Astrocyte of the cerebellum (primary cell): ENCODE measurements at regions not wholly inside any gene's neighbourhood (a gene's known extent, or its start where the extent isn't known, plus 50 kb on each side); places are given as distances from the start of the nearest gene placed in this dataset.
"Not testable (repeated sequence)": the region's sequence is repeated elsewhere in the genome, so short reads cannot be mapped to it uniquely, and the experiment has no call there.

ENCODE experiments used
- DNase-seq: peaks from one replicate; pipeline ENCODE4 v3.0.0-alpha.2; 2011; ENCODE audit warnings: low read depth
- H3K4me3 ChIP-seq: 2 replicates; pipeline ENCODE4 v1.5.1; 2011; ENCODE audit warnings: mild to moderate bottlenecking, low read depth, low read length, moderate library complexity
- in situ Hi-C: cut with HindIII; loops from 2 replicates; pipeline ENCODE4 v1.10.0; 2017; ENCODE audit warnings: low sequenced_read_pairs
- TF ChIP-seq, protein P1 (sequence below): IDR thresholded peaks from 2 replicates; pipeline ENCODE4 v1.5.1; 2012; ENCODE audit warnings: low read length, low read depth, moderate library complexity, mild to moderate bottlenecking; ENCODE audit errors: missing control alignments

DNA sequence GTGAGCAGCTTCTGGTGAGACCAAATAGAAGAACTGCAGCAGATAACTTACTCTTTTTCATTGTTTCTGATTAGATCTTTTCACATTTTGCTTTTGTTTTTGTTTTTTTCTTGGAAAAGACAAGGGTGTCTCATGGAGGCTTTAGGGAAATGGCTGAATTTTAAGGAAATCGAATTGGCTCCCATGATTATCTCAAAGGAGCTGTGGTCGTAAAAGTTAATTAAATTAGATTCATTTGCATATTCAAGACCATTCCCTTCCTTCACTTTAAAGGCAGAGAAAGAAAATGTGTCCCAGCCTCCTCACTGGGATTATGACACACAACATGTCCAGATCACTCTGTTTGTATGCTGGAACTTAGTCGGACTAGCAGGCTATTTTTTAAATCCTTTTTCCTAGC, 106.4 kb upstream of the MDM1 start:
- TF ChIP-seq, protein P1, sequence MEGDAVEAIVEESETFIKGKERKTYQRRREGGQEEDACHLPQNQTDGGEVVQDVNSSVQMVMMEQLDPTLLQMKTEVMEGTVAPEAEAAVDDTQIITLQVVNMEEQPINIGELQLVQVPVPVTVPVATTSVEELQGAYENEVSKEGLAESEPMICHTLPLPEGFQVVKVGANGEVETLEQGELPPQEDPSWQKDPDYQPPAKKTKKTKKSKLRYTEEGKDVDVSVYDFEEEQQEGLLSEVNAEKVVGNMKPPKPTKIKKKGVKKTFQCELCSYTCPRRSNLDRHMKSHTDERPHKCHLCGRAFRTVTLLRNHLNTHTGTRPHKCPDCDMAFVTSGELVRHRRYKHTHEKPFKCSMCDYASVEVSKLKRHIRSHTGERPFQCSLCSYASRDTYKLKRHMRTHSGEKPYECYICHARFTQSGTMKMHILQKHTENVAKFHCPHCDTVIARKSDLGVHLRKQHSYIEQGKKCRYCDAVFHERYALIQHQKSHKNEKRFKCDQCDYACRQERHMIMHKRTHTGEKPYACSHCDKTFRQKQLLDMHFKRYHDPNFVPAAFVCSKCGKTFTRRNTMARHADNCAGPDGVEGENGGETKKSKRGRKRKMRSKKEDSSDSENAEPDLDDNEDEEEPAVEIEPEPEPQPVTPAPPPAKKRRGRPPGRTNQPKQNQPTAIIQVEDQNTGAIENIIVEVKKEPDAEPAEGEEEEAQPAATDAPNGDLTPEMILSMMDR = no peak
- no peak overlapping the region for H3K4me3 ChIP-seq
- in situ Hi-C loops = loop anchor here (5.0 kb wide), 2 partner anchors 76 to 89 kb away; no protein-coding TSS in a partner anchor
- no peak for DNase-seq

DNA sequence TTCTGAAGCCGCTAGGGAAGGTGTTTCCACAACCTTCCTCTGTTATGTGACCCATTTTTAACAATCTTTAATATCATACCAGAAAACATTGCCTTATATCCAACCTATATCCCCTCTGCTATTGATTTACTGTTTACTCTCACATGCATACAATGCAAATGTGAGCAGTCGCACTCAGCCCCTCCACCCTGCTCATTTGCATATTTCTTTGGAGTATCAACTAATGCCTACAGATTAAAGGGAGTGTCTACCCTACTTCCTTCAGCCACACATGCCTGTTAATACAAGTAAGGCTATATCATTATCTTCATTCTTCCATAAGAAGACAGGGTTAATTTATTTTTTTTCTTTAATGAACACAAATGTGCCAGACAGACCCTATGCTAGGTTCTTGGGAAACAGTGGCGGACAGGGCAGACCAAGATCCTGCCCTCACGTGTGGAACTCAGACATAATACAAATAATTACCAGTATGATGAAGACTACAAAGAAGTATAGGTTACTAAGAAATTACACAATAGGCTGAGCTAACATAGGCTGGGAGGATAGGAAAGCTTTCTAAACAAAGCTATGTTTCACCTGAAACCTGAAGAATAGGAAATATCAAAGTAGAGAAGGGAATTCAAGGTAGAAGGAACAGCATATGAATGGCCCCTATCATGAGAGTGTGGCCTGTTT, 107.3 kb upstream of the MDM1 start:
- in situ Hi-C loops = loop anchor here (5.0 kb wide), 2 partner anchors 77 to 88 kb away; no protein-coding TSS in a partner anchor
- no peak for DNase-seq

DNA sequence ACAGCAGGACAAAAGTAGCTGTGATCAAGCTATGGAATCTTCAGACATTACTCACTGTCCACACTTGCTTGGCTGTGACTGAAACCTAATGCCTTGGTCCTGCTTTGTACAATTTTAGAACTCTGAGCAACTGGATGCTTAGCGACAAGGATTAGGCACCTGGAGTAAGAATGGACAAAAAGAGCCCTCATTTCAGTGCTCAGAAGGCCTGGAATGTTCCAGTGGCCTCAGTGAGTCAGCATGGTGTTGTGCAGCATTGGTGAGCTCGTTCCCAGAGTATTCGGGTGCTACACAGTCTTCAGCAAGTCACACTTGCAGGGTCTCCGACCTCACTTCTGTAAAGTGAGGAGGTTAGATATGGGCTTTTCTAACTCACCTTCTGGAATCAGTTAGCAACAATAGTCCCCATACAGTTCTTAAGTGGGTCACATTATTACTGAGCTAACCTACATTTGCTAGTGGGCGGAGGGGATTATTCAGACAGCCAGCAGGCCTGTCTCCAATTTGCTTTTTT, 108.0 kb upstream of the MDM1 start:
- TF ChIP-seq, protein P1 = no peak
- H3K4me3 ChIP-seq = no peak overlapping the region
- in situ Hi-C loops = no loop called here
- DNase-seq = no peak

More for the DNA sequence above, 107.3 kb upstream of the MDM1 start:
- H3K4me3 ChIP-seq = no peak overlapping the region
- TF ChIP-seq, protein P1 = no peak

DNA sequence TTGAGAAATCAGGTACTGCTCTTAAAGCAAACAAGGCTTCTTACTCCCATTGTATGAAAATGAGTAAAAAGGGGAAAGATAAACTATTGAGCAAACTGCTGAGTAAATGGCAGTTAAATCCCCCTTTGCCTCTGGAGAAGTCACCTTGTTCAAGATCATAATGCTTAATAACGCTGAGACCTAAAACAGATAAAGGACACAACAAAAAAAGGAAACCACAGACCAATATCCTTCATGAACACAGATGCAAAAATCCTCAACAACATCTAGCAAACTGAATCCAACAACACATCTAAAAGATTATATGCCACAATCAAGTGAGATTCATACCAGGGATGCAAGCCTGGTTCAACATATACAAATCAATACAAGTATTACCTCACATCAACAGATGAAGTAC, 109.0 kb upstream of the MDM1 start:
- DNase-seq = no peak
- no peak overlapping the region for H3K4me3 ChIP-seq
- in situ Hi-C loops = no loop called here
- TF ChIP-seq, protein P1 = no peak

DNA sequence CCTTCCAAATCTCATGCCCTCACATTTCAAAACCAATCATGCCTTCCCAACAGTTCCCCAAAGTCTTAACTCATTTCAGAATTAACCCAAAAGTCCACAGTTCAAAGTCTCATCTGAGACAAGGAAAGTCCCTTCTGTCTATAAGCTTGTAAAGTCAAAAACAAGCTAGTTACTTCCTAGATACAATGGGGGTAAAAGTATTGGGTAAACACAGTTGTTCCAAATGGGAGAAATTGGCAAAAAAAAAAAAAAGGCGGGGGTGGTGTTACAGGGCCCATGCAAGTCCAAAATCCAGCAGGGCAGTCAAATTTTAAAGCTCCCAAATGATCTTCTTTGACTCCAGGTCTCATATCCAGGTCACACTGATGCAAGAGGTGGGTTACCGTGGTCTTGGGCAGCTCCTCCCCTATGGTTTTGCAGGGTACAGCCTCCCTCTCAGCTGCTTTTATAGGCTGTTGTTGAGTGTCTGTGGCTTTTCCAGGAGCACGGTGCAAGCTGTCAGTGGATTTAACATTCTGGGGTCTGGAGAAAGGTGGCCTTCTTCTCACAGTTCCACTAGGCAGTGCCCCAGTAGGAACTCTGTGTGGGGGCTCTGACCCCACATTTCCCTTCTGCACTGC, 110.3 kb upstream of the MDM1 start:
- DNase-seq, in situ Hi-C loops, H3K4me3 ChIP-seq: not testable (repeated sequence)

DNA sequence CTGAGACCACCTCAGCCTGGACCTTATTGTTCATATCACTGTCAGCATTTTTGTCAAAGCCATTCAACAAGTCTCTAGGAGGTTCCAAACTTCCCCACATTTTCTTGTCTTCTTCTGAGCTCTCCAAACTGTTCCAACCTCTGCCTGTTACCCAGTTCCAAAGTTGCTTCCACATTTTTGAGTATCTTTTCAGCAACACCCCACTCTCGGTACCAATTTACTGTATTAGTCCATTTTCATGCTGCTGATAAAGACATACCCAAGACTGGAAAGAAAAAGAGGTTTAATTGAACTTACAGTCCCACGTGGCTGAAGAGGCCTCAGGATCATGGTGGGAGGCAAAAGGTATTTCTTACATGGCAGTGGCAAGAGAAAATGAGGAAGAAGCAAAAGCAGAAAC, 111.5 kb upstream of the MDM1 start:
- H3K4me3 ChIP-seq, DNase-seq, in situ Hi-C loops: not testable (repeated sequence)

DNA sequence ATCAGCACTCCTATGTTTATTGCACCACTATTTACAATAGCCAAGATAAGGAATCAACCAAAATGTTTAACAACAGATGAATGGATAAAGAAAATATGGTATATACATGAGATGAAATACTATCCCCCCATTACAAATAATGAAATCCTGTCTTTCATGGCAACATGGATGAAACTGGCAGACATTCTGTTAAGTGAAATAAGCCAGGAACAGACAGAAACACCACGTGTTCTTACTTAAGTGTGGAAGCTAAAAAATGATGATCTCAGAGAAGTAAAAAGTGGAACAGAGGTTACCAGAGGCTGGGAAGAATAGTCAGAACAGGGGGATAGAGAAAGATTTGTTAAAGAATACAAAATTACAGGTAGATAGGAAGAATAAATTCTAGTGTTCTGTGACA, 113.7 kb upstream of the MDM1 start:
- no peak overlapping the region for H3K4me3 ChIP-seq
- TF ChIP-seq, protein P1 = no peak
- in situ Hi-C loops = no loop called here
- no peak for DNase-seq
